HG02642 (cell line): ENCODE measurements at regions not wholly inside any gene's neighbourhood (a gene's known extent, or its start where the extent isn't known, plus 50 kb on each side); places are given as distances from the start of the nearest gene placed in this dataset.

ENCODE experiments used
- ATAC-seq: cut with Tn5 transposase; IDR thresholded peaks from one replicate; pipeline ENCODE4 v1.9.1; 2021; ENCODE audit warnings: mild to moderate bottlenecking; ENCODE audit not compliant: unreplicated experiment, poor library complexity

DNA sequence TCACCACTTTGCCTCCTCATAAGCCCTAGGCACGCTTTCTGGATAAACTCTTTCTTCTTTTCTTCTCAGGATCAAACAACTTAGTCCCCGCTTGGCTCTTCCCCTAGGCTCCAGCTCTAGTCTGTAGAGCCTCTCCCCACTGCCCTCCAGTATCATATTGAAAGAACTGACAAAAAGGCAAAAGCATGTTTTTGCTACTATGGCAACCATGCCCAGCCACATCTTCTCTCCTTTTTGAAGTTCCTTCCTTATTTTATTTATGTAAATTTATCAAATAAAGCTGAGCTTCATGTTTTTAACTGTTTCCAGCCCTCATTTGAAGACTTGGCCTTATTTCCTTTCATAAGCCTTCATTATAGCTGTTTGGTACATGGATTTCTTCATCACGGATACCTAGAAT is 86.0 kb upstream of the LIMCH1 start:
- ATAC-seq = no peak

DNA sequence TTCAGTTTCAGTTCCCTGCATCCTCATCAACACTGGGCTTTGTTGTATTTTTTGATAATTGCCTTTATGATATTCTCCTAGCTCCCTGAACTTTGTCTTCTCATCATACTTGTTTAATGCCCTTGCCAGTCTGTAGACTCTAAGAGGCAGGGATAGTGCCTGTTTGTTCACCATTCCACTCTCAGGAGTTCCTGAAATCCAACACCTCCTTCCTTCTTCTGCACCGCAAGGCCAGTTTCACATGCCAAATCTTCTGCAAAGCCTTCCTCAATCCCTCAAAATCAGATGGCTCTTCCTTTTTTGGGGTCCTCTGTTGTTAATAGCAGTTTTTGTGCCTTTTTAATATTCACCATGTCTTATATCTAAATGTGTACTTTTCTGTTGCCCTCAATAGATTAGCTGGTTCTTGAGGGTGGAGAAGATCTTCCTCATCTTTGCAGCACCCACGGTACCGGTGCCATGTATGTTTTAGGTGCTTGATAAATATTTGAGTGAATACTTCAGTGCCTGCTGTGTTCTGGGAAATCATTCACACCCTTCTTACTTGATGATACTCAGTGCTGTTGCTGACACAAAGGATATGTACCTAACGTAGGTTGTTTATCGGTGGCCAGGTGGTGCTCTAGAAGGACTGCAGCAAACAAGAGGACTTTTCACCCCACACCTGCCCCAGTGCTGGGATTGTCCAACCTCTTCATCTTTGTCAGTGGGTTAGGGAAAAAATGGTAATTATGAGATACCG is 85.3 kb upstream of the LIMCH1 start:
- ATAC-seq = no peak

DNA sequence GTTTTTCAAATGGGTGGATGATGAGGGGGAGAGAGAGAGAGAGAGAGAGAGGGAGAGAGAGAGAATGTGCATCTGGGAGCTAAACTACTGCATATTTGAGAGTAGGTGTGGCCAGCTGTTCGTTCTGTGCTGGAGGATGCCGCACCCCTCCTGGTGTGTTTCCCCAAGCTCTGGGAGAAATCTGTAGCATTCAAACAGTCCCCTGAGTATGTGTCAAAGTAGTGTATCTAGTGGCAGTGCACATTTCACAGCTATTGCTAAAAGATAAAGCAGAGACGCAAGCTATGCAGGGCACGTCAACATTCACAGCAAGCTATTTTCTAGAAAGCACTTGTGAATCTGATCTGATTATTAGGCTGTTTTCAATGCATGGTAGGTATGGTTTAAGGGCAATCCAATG is 83.5 kb upstream of the LIMCH1 start:
- ATAC-seq = no peak

DNA sequence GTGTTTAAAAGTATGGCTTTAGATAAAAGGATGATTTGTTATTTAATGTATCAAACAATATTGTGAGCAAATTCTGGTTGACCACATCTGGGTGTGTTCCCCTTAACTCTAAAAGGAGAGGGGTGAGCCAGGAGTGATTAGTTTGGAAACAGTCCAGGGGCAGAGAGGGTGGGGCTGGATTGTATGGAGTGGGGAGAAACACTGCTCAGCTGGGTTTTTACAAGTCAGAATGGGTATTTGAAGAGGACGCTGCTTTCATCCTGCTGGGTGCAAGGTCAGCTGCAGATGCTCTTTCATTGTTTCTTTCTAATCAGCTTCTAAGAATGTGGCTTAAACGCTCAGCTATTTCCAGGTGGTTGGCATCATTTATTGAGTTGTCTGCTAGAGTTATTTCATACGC is 82.8 kb upstream of the LIMCH1 start:
- ATAC-seq = no peak

DNA sequence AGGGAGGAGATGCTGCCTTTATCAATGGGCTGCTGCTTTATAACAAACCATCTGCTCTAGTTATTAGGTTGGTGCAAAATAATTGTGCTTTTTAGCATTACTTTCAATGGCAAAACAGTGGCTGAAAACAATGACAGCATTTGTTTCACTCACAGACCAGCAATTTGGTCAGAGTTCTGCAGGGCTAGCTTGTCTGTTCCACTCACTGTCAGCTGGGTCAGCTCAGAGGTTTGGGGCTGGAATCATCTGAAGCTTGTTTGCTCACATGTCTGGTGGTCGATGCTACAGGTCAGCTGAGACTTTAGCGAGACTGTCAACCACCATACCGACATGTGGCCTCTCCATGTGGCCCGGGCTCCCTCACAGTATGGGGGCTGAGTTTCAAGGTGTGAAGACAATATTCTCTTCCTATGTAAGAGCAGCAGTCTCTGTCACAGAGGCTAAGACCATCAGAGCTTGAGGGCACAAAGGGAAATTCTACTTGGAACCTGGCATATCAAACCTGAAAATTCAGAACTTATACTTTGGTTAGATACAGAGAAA is 81.3 kb upstream of the LIMCH1 start:
- no peak for ATAC-seq

DNA sequence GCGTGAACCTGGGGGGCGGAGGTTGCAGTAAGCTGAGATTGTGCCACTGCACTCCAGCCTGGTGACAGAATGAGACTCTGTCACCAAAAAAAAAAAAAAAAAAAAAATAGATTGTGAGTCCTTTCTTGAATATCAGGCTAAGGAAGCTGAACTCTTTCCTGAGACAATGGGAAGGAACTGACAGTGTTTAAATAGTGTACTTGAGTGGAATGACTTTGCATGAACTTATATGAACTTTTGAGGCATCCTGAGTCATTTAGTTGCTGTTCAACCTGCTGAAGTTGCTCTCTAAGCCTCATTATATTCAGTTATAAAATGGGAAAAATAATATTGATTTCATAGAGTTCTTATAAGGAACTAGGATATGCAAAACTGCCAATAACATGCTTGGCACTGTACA is 79.3 kb upstream of the LIMCH1 start:
- ATAC-seq = no peak

DNA sequence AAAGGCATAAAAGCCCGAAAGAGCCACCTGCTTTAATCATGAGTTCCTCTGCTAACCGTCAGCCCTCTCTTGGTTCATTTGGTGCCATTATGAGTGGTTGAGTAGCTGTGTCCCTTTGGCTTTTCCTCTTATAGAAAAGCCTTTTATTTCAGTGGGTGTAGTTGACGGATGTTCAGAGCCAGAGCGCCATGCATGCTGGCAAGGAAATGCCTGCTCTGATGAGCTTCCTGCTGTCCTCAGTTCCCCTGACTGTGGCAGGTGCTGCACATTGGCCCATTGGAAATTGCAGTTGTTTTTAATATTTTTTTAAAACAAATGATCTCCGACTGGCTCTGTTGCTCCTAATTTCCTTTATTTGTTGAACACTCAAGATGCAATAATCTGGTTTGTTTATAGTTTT is 77.3 kb upstream of the LIMCH1 start:
- ATAC-seq = no peak

DNA sequence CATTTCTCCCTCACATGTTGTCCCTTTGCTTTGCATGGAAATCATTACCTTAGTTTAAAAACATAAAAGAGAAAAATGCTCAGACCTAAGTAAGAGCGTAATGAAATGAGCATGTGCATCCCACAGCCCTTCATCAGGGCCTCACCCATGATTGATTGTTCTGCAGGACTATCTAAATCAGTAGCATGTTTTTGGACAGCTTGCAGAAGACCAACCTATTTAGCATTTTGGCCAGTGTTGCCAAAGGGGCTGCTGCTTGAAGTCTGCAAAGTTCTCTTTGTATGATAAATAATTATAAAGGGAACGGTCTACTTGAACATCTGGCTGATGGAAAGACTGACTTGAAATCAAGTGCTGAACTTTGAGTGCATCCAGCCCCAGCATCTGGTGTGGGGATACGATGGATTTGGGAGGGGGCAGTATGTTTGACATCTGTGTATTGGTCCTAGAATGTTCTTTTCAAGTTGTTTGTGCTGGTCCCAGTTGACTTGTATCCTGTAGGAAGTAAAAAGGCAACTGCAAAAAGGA is 76.1 kb upstream of the LIMCH1 start:
- no peak for ATAC-seq

DNA sequence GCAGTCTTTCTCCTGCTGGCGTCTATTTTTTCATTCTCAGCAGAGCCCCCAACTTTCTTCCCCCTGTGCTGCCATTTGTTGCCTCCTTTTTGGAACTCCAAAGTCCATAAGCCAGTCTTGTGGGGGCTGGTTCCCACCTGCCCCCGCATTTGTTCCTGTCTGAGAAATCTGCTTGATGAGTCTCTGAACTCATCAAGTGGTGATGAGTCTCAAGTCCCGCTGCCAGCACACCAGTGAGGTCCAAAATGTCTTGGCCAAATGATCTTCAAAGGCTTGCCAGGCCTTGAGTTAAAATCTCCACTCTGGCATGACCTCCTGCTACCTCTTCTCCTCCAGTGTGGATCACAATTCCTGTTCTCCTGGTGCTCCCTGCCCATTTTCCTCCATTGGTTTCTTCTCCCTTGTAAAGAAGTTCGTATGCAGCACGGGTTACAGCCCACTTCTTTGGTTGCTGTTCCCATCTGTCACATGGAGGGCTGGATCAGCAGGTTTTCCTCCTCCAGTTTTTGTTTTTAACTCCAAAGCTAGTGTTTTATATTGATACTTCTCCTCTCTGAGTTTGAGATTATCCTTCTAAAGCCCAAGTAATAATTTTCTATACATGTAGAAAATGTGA is 72.7 kb upstream of the LIMCH1 start:
- ATAC-seq = no peak

DNA sequence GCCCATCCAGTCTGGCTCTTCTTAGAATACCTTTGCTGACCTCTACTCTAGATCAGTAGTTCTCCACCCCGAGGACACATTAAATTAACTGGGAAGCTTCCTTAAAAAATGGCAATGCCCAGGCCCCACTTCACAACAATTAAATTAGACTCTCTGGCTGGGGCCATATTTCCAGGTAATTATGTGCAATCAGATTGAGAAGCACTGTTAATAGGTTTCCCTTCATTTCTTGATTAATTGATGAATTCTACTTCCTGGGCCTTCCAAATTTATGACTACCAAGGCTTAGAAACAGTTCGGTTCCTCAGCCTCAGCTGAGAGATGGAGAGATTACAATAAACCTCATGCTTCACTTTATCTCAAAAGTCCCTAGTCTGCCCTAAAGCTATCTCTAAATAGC is 71.7 kb upstream of the LIMCH1 start:
- no peak for ATAC-seq

DNA sequence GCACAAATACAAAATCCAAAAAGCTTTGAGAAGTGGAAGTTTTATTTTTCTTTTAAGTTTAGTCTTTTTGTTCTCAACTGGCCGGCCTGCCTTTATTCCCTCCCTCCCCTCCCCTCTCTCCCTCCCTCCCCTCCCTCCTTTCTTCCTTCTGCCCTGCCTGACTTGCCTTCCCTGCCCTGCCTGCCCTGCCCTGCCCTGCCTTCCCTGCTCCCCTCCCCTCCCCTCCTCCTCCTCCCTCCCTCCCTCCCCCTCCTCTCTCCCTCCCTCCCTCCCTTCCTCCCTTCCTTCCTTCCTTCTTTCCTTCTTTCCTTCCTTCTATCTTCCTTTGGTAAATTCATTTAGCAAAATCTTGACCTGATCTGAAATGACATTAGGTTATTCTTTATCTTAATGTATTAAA is 69.8 kb upstream of the LIMCH1 start:
- no peak for ATAC-seq

DNA sequence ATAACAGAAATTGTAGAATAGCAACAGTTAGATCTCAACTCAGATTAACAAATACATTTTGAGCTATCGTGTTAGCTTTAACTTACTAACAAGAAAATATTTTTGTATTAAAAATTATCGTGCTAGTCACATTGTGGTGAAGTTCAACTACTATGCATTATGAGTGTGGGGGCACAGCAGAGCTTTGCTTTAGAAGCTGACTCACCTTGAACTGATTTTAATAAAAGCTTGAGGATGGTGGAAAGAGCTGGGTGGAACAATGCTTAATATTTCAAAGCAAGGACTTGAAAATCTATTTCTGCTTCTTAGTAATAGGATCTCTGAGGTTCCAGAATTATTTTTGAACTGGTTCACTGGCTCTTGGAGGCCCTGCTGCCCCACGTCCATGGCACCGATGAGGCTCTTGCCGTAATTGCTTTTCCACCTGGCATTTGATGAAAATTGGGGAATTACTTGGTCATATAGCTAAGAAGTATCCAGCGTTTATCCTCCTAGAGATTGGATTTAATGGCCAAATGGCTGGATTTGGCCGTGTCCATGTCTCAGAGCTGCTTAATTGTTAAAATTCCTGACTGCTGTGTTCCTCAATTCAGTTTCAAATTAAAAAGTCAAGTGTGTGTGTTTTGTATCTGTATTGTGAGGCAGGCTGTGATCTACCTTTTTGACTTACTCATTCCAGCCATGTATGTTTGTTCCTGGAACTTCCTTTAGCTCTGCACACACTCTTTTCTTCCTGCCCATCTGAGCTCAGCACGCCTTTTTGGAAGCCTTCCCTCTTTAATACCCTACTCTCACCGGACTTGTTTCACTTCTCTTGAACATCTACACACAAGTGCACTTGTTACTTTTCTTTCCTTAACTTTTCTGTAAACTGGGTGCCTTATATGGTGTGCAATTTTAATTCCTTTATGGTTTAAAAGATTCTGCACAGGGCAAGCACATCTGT is 66.6 kb upstream of the LIMCH1 start:
- no peak for ATAC-seq

DNA sequence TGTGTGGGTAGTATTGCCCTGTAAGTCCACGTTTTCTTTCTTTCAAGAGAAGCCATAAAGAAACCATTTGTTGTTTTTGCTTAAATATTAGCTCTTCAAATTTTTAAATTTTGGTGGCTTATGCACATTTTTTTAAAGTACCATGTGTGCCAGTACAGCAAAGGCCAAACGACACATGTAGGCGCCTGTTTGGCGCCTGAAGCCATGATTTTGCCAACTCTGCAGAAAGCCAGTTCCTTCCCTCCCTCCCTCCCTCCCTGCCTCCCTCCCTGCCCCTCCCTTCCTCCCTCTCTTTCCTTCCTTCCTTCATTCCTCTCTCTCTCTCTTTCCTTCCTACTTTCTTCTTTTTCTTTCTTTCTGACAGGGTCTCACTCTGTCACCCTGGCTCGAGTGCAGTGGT is 65.9 kb upstream of the LIMCH1 start:
- no peak for ATAC-seq

DNA sequence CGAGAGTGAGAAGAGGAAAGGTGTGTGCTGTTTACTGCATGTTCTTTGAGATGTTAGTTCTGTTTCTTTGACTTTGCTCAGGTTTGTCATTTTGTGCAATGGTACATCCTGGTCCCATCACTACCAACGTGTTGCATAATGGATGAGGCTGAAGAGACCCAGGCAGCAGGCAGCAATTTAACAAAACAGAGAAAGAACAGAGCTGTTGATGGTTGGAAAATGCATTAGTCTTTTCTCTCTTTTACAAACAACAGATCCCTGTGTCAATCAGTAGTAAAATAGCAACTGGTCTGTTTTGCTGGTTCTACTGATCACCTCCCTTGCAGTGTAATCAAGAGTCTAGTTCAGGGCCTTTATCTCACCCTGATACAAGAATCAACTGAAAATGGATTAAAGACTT is 64.8 kb upstream of the LIMCH1 start:
- ATAC-seq = no peak

DNA sequence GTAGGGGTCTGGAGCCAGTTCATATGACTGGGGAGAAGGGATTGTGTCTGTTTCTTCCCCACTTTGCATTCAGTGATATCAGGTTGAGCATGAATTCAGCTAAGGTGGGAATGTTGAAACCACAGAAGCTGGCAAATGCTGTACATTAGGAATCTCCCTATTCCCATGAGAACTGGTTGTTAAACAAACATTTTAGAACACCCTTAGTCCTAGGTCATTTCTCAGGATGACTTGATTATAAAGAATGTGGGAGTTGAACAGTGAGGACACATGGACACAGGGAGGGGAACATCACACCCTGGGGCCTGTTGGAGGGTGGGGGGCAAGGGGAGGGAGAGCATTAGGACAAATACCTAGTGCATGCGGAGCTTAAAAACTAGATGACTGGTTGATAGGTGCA is 62.6 kb upstream of the LIMCH1 start:
- no peak for ATAC-seq

DNA sequence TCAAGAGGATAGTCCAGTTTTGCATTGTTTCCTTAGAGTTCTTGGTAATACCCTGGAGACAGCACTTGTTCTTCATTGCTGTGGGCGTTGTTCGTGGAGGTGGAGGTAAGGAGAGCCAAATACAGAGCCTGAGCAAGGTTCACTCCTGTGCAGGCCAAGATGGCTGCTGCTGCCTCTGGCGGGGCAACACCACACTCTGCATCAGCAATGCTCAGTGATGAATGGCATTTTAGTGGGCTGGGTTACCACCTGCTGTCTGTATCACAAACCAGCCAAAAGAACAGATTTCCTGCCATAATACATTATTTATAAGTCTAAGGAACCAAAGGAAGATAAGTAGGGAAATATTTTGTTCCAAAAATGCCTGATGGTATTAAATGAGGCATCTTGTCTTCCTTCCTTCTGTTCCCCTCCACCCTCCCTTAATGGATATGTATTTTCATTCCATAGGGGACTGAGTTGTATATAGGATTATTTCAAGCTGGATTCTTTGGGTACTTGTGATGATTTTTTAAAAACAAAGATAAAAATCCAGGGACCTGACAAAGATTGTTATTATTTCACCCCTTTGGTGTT is 61.6 kb upstream of the LIMCH1 start:
- no peak for ATAC-seq

DNA sequence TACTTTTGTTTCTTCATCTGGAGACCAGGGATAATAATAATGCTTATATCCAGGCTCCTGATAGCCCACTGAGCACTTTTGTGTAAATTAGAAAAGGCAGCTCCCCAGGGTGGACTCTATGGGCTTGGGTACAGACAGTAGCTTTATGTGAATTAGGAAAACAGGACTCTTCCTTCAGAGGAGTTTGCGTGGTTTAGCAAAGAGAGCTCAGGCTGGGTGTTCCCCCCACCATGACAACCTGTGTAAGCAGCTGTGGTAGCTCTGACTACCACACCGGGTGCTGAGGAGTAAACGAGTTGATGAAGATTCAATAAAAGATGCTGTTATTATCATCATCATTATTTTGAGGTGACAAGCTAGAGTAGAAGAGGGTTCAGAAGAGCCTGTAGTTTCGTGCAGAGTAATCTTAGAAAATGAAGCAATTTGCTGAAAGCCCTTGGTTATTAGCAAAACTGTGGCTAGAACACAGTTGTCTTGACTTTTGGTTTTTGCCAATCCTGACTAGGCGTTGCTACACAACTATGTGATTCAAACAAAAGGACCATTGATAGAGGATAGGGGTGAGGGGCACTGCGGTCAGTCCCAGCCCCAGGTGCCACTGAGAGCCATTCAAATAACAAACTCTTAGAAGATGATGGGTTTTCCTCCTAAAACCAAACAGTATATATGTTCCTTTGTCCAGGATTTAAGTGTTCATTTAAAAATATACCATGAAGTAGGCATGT is 60.6 kb upstream of the LIMCH1 start:
- no peak for ATAC-seq

DNA sequence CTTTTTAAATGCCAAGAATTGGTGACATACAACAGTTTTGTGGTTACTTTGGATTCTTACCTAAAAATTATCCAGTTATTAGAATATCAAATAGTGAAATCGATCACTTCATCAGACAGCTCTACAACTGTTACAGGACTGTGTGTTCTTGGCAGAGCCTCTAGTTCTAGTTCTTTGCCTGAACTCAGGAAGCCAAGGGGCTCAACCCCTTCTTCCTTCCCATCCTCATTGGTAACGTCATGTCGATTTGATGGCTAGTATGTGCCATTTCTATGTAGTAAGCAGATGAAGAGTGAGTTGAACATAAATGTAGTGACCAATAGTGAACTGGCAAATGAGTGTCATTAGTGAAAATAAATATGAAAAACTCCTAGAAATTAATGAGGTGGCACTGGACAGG is 59.4 kb upstream of the LIMCH1 start:
- ATAC-seq = no peak

DNA sequence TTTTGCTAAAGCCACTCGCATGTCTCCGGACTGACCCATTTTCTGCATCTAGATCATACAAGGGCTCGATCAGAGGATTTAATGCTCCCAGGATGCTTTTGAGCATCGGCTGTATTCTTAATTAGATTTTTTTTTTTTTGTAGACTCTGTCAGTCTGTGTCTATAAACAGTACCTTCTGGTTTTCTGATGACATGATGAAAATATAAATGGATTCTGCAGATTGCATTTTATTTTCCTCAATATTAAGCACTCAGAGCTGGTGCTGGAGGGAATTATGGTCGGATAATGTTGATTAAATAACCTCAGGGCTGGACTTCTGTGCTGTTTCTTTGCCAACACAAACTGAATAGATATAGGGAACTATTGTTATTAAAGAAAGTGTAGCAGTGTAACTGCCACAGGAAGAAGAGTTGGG is 57.1 kb upstream of the LIMCH1 start:
- ATAC-seq = no peak

DNA sequence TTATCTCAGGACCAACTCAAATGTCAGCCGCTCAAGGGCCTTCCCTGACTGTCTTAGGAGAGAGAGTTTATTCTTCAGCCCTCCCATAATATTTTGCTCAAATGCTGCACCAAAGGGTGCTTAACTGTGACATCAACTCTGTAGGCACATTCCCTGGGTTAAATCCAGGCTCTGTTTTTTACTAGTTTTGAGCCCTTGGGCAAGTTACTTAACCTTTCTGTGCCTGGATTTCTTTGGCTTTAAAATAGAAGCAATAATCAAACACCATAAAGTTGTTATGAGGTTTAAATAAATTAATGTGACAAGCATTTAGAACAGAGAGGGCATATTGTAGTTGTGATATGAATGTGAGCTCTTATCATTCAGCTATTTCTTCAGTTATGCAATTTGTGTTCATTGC is 54.2 kb upstream of the LIMCH1 start:
- ATAC-seq = no peak
